Activated CD4-positive, alpha-beta T cell treated with anti-CD3 and anti-CD28 coated beads for 36 hours (primary cell): ENCODE measurements at regions not wholly inside any gene's neighbourhood (a gene's known extent, or its start where the extent isn't known, plus 50 kb on each side); places are given as distances from the start of the nearest gene placed in this dataset.

ENCODE experiments used
- ATAC-seq: fragments of 200-7000 bp; cut with Tn5 transposase; one replicate; pipeline ENCODE4 v1.10.0; 2021; ENCODE audit warnings: mild to moderate bottlenecking, moderate library complexity
- CTCF ChIA-PET: fragments of 350-600 bp; sonication (Branson Sonifier 250); formaldehyde crosslinking; loops from one replicate; lab custom pipeline; 2021; ENCODE audit warnings: antibody characterized with exemption; lab: Charles Lee
- POLR2A ChIA-PET: fragments of 350-600 bp; sonication (Branson Sonifier 250); formaldehyde crosslinking; loops from one replicate; lab custom pipeline; 2021; ENCODE audit warnings: antibody characterized with exemption, inconsistent platforms; lab: Charles Lee
- DNase-seq: peaks from one replicate; pipeline ENCODE4 v3.0.0-alpha.2; 2020
- H3K27ac Mint-ChIP-seq: one replicate; pipeline ENCODE4 v1.8.0; 2021; ENCODE audit warnings: mixed read lengths
- H3K27me3 Mint-ChIP-seq: one replicate; pipeline ENCODE4 v1.8.0; 2021; ENCODE audit warnings: mixed read lengths
- H3K36me3 Mint-ChIP-seq: one replicate; pipeline ENCODE4 v1.8.0; 2021; ENCODE audit warnings: low read depth, mixed read lengths
- H3K4me1 Mint-ChIP-seq: one replicate; pipeline ENCODE4 v1.8.0; 2021; ENCODE audit warnings: mixed read lengths
- H3K4me3 Mint-ChIP-seq: one replicate; pipeline ENCODE4 v1.8.0; 2021; ENCODE audit warnings: mild to moderate bottlenecking, moderate library complexity, mixed read lengths
- H3K9me3 Mint-ChIP-seq: one replicate; pipeline ENCODE4 v1.8.0; 2021; ENCODE audit warnings: low read depth, mixed read lengths
- intact Hi-C, 2 experiments: fragments of 100-400 bp; cut with DNase I in 1 of 2; cut with micrococcal nuclease in 1 of 2; formaldehyde crosslinking; loops; one replicate each; pipeline versions ENCODE4 v1.14.2 to v1.15.1; 2022 to 2024; cut with DNase I, micrococcal nuclease

- no peak overlapping the region for H3K27ac Mint-ChIP-seq
- DNase-seq (no peak), ATAC-seq (no peak)
- peaks cover 6% of the 10 kb centered on the region for H3K36me3 Mint-ChIP-seq
- CTCF ChIA-PET, result interaction anchor here (0.6 kb wide), 1 partner anchor 55 kb away, joined by 4 read pairs; no protein-coding TSS in a partner anchor
- POLR2A ChIA-PET, result no interaction called here
- peaks cover 12% of the 10 kb centered on the region for H3K27me3 Mint-ChIP-seq
- no peak overlapping the region for H3K4me3 Mint-ChIP-seq
- no peaks in the 10 kb centered on the region for H3K4me1 Mint-ChIP-seq
- intact Hi-C loops, result no loop called here
- H3K9me3 Mint-ChIP-seq, result peaks cover 22% of the 10 kb centered on the region
Measured at GRCh38 chr1:30479575-30479974, 243.8 kb downstream of the MATN1 start.

- ChIA-PET CTCF (interaction anchor here (0.6 kb wide), 1 partner anchor 55 kb away, joined by 4 read pairs; no protein-coding TSS in a partner anchor), POLR2A (no interaction called here)
- no peak overlapping the region for H3K4me3 Mint-ChIP-seq
- H3K9me3 Mint-ChIP-seq, result peaks cover 20% of the 10 kb centered on the region
- H3K27me3 Mint-ChIP-seq, result peaks cover 10% of the 10 kb centered on the region
- no peaks in the 10 kb centered on the region for H3K4me1 Mint-ChIP-seq
- intact Hi-C loops, result no loop called here
- no peak for DNase-seq
- H3K36me3 Mint-ChIP-seq, result peaks cover 6% of the 10 kb centered on the region
- no peak overlapping the region for H3K27ac Mint-ChIP-seq
- no peak for ATAC-seq
Measured at GRCh38 chr1:30478799-30479563, 244.4 kb downstream of the MATN1 start.

- H3K27me3 Mint-ChIP-seq, result peaks cover 8% of the 10 kb centered on the region
- ChIA-PET CTCF (no interaction called here), POLR2A (no interaction called here)
- ATAC-seq (no peak), DNase-seq (no peak)
- peaks cover 6% of the 10 kb centered on the region for H3K36me3 Mint-ChIP-seq
- H3K4me3 Mint-ChIP-seq, result no peak overlapping the region
- intact Hi-C loops, result no loop called here
- H3K9me3 Mint-ChIP-seq, result peaks cover 17% of the 10 kb centered on the region
- H3K27ac Mint-ChIP-seq, result no peak overlapping the region
- H3K4me1 Mint-ChIP-seq, result no peaks in the 10 kb centered on the region
Measured at GRCh38 chr1:30478283-30478682, 245.1 kb downstream of the MATN1 start.

- POLR2A ChIA-PET, result no interaction called here
- ATAC-seq (no peak), DNase-seq (no peak)
- intact Hi-C loops, result no loop called here
- Mint-ChIP-seq H3K27ac (no peak overlapping the region), H3K9me3 (peaks cover 15% of the 10 kb centered on the region), H3K4me1 (no peaks in the 10 kb centered on the region), H3K36me3 (peaks cover 6% of the 10 kb centered on the region), H3K4me3 (no peak overlapping the region), H3K27me3 (peaks cover 8% of the 10 kb centered on the region)
- CTCF ChIA-PET, result no interaction called here
Measured at GRCh38 chr1:30477588-30477987, 245.8 kb downstream of the MATN1 start.

- ATAC-seq (no peak), DNase-seq (no peak)
- Mint-ChIP-seq H3K4me1 (no peaks in the 10 kb centered on the region), H3K27me3 (peaks cover 8% of the 10 kb centered on the region), H3K9me3 (peaks cover 13% of the 10 kb centered on the region), H3K27ac (no peak overlapping the region), H3K4me3 (no peak overlapping the region), H3K36me3 (peaks cover 6% of the 10 kb centered on the region)
- CTCF ChIA-PET, result no interaction called here
- intact Hi-C loops, result no loop called here
- POLR2A ChIA-PET, result no interaction called here
Measured at GRCh38 chr1:30476911-30477459, 246.4 kb downstream of the MATN1 start.

- ChIA-PET POLR2A (no interaction called here), CTCF (no interaction called here)
- DNase-seq (no peak), ATAC-seq (no peak)
- intact Hi-C loops, result no loop called here
- H3K27ac Mint-ChIP-seq, result no peak overlapping the region
- H3K4me3 Mint-ChIP-seq, result no peak overlapping the region
- peaks cover 9% of the 10 kb centered on the region for H3K9me3 Mint-ChIP-seq
- no peaks in the 10 kb centered on the region for H3K4me1 Mint-ChIP-seq
- H3K36me3 Mint-ChIP-seq, result peaks cover 4% of the 10 kb centered on the region
- peaks cover 5% of the 10 kb centered on the region for H3K27me3 Mint-ChIP-seq
Measured at GRCh38 chr1:30476476-30476875, 246.9 kb downstream of the MATN1 start.

- H3K4me1 Mint-ChIP-seq, result no peaks in the 10 kb centered on the region
- peaks cover 7% of the 10 kb centered on the region for H3K27me3 Mint-ChIP-seq
- H3K27ac Mint-ChIP-seq, result no peak overlapping the region
- intact Hi-C loops, result no loop called here
- ChIA-PET CTCF (no interaction called here), POLR2A (no interaction called here)
- peaks cover 4% of the 10 kb centered on the region for H3K36me3 Mint-ChIP-seq
- H3K4me3 Mint-ChIP-seq, result no peak overlapping the region
- DNase-seq (no peak), ATAC-seq (no peak)
- H3K9me3 Mint-ChIP-seq, result peaks cover 5% of the 10 kb centered on the region
Measured at GRCh38 chr1:30475966-30476365, 247.4 kb downstream of the MATN1 start.

- intact Hi-C loops, result no loop called here
- Mint-ChIP-seq H3K9me3 (no peaks in the 10 kb centered on the region), H3K4me3 (no peak overlapping the region), H3K27me3 (peaks cover 4% of the 10 kb centered on the region), H3K4me1 (no peaks in the 10 kb centered on the region), H3K27ac (no peak overlapping the region), H3K36me3 (no peaks in the 10 kb centered on the region)
- ChIA-PET POLR2A (no interaction called here), CTCF (no interaction called here)
- DNase-seq (no peak), ATAC-seq (no peak)
Measured at GRCh38 chr1:30475201-30475600, 248.2 kb downstream of the MATN1 start.

- no peaks in the 10 kb centered on the region for H3K9me3 Mint-ChIP-seq
- intact Hi-C loops, result no loop called here
- H3K4me1 Mint-ChIP-seq, result no peaks in the 10 kb centered on the region
- peaks cover 4% of the 10 kb centered on the region for H3K27me3 Mint-ChIP-seq
- no peak for DNase-seq
- no peak overlapping the region for H3K4me3 Mint-ChIP-seq
- ChIA-PET POLR2A (no interaction called here), CTCF (no interaction called here)
- no peaks in the 10 kb centered on the region for H3K36me3 Mint-ChIP-seq
- ATAC-seq, result no peak
- no peak overlapping the region for H3K27ac Mint-ChIP-seq
Measured at GRCh38 chr1:30474818-30475200, 248.6 kb downstream of the MATN1 start.

GRCh38 chr1:30473922-30474817 is 249.2 kb downstream of the MATN1 start:
- POLR2A ChIA-PET, result no interaction called here
- Mint-ChIP-seq H3K36me3 (no peaks in the 10 kb centered on the region), H3K27me3 (peaks cover 4% of the 10 kb centered on the region), H3K4me3 (no peak overlapping the region), H3K4me1 (no peaks in the 10 kb centered on the region), H3K27ac (no peak overlapping the region), H3K9me3 (no peaks in the 10 kb centered on the region)
- no peak for DNase-seq
- intact Hi-C loops, result no loop called here
- ATAC-seq, result no peak
- CTCF ChIA-PET, result interaction anchor here (0.6 kb wide), 1 partner anchor 1439 kb away, joined by 3 read pairs; no protein-coding TSS in a partner anchor

GRCh38 chr1:30472526-30472925 is 250.9 kb downstream of the MATN1 start:
- no peak overlapping the region for H3K27ac Mint-ChIP-seq
- no peak overlapping the region for H3K4me3 Mint-ChIP-seq
- H3K4me1 Mint-ChIP-seq, result no peaks in the 10 kb centered on the region
- H3K36me3 Mint-ChIP-seq, result no peaks in the 10 kb centered on the region
- CTCF ChIA-PET, result no interaction called here
- H3K27me3 Mint-ChIP-seq, result peaks cover 4% of the 10 kb centered on the region
- no peak for DNase-seq
- ATAC-seq, result no peak
- intact Hi-C loops, result no loop called here
- POLR2A ChIA-PET, result no interaction called here
- no peaks in the 10 kb centered on the region for H3K9me3 Mint-ChIP-seq
